ENCODE measurements at regions not wholly inside any gene's neighbourhood (a gene's known extent, or its start where the extent isn't known, plus 50 kb on each side); places are given as distances from the start of the nearest gene placed in this dataset.

DNA sequence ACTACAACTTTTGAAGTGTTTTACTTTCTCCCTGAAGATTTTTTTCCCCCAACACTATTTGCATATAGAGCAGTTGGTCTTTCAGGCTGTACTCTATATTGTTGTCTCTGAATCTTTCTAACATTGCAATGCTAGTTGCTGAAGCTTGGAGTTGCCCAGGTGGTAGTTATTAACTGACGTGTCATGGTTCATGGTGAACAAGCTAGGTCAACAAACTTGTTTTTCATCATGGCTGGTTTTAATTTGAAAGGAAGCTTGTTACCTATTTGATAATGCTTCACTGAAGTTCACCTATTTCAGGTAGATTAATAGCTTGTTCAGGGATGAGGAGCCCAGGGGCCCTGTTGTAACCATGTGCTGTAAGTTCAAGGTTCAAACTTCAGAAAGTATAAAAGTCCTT, 158.8 kb upstream of the ZEB2 start:
- Histone ChIP-seq H4K20me1 (ENCODE audit: low read length) (no peaks in the 10 kb centered on the region), H3K9me2 (replicated peaks; ENCODE audit: low read length) (no peaks in the 10 kb centered on the region), H2AFZ (ENCODE audit: low read length) (no peak overlapping the region), H3K4me3 (ENCODE audit: low read length) (no peak overlapping the region), H3K4me2 (ENCODE audit: low read length) (no peak overlapping the region), H3K27me3 (ENCODE audit: low read length) (no peaks in the 10 kb centered on the region), H3K9me3 (ENCODE audit: low read length) (no peaks in the 10 kb centered on the region), H3K79me2 (ENCODE audit: low read length) (no peaks in the 10 kb centered on the region), H3F3A (ENCODE audit: low read length, unreplicated experiment) (no peaks in the 10 kb centered on the region), H3K27ac (ENCODE audit: low read length) (no peak overlapping the region), H3K4me1 (ENCODE audit: insufficient read depth, low read length) (no peaks in the 10 kb centered on the region), H3K36me3 (ENCODE audit: low read depth, low read length) (no peaks in the 10 kb centered on the region), H3K9ac (ENCODE audit: low read length) (no peak overlapping the region)
- BruUV-seq (replicated peaks) = no TSS peak
- intact Hi-C loops (cut with micrococcal nuclease) = no loop called here
- DNase-seq (no peak), ATAC-seq (no peak)
- ChIA-PET CTCF (no interaction called here), POLR2A (ENCODE audit: unreplicated experiment) (no interaction called here)
- TF ChIP-seq EZH2phosphoT487 (IDR thresholded peaks at IDR 0.05; ENCODE audit: borderline replicate concordance, low read length) (no peak), EZH2 (IDR thresholded peaks at IDR 0.05; ENCODE audit: low read length, unreplicated experiment) (no peak)
- TF ChIP-seq, protein P1, sequence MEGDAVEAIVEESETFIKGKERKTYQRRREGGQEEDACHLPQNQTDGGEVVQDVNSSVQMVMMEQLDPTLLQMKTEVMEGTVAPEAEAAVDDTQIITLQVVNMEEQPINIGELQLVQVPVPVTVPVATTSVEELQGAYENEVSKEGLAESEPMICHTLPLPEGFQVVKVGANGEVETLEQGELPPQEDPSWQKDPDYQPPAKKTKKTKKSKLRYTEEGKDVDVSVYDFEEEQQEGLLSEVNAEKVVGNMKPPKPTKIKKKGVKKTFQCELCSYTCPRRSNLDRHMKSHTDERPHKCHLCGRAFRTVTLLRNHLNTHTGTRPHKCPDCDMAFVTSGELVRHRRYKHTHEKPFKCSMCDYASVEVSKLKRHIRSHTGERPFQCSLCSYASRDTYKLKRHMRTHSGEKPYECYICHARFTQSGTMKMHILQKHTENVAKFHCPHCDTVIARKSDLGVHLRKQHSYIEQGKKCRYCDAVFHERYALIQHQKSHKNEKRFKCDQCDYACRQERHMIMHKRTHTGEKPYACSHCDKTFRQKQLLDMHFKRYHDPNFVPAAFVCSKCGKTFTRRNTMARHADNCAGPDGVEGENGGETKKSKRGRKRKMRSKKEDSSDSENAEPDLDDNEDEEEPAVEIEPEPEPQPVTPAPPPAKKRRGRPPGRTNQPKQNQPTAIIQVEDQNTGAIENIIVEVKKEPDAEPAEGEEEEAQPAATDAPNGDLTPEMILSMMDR (conservative IDR thresholded peaks at IDR 0.05; ENCODE audit: low read depth, low read length) = no peak

- DNase-seq (no peak), ATAC-seq (no peak)
- Histone ChIP-seq H4K20me1 (ENCODE audit: low read length) (no peaks in the 10 kb centered on the region), H3K4me1 (ENCODE audit: insufficient read depth, low read length) (no peaks in the 10 kb centered on the region), H3K27me3 (ENCODE audit: low read length) (no peaks in the 10 kb centered on the region), H3K9me3 (ENCODE audit: low read length) (no peaks in the 10 kb centered on the region), H3K9ac (ENCODE audit: low read length) (no peak overlapping the region), H3K36me3 (ENCODE audit: low read depth, low read length) (no peaks in the 10 kb centered on the region), H2AFZ (ENCODE audit: low read length) (no peak overlapping the region), H3F3A (ENCODE audit: low read length, unreplicated experiment) (no peaks in the 10 kb centered on the region), H3K4me2 (ENCODE audit: low read length) (no peak overlapping the region), H3K27ac (ENCODE audit: low read length) (no peak overlapping the region), H3K79me2 (ENCODE audit: low read length) (no peaks in the 10 kb centered on the region), H3K9me2 (replicated peaks; ENCODE audit: low read length) (0 out of 2 replicates have a peak, but pooled peaks cover 6% of the 10 kb centered on the region), H3K4me3 (ENCODE audit: low read length) (no peak overlapping the region)
- BruUV-seq (replicated peaks) = no TSS peak
- POLR2A ChIA-PET (ENCODE audit: unreplicated experiment) = no interaction called here
- intact Hi-C loops (cut with micrococcal nuclease) = no loop called here
- CTCF ChIA-PET = no interaction called here
- TF ChIP-seq EZH2 (IDR thresholded peaks at IDR 0.05; ENCODE audit: low read length, unreplicated experiment) = no peak
- TF ChIP-seq, protein P1 (conservative IDR thresholded peaks at IDR 0.05; ENCODE audit: low read depth, low read length) = no peak
- no peak for TF ChIP-seq EZH2phosphoT487 (IDR thresholded peaks at IDR 0.05; ENCODE audit: borderline replicate concordance, low read length)
Observed at GRCh38 chr2:144675731-144676130, 155.8 kb upstream of the ZEB2 start.

DNA sequence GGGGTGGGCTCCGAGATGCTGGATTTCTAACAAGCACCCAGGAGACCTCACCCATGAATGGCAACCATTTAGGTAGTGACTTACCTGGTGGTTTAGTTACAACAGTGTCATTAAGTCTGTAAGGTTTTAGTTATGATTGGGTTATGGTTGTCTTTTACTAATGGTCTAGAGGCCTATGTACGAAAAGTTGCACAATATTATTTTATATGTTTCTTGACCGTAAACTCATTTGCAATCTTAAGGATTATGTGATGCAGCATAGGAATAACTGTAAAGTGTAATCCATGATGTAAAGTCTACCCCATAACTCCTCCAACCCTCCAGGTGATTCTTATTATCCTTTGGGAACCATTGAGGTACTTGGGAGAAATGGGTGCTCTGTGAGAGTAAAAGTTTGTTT, 155.4 kb upstream of the ZEB2 start:
- TF ChIP-seq EZH2phosphoT487 (IDR thresholded peaks at IDR 0.05; ENCODE audit: borderline replicate concordance, low read length) = no peak
- TF ChIP-seq EZH2 (IDR thresholded peaks at IDR 0.05; ENCODE audit: low read length, unreplicated experiment) = no peak
- TF ChIP-seq, protein P1 (conservative IDR thresholded peaks at IDR 0.05; ENCODE audit: low read depth, low read length) = no peak
- BruUV-seq (replicated peaks) = no TSS peak
- H2AFZ ChIP-seq (ENCODE audit: low read length) = no peak overlapping the region
- no peak for DNase-seq
- H3K27ac ChIP-seq (ENCODE audit: low read length) = no peak overlapping the region
- no peaks in the 10 kb centered on the region for H4K20me1 ChIP-seq (ENCODE audit: low read length)
- intact Hi-C loops (cut with micrococcal nuclease) = no loop called here
- H3K4me1 ChIP-seq (ENCODE audit: insufficient read depth, low read length) = no peaks in the 10 kb centered on the region
- ATAC-seq = no peak
- H3K36me3 ChIP-seq (ENCODE audit: low read depth, low read length) = no peaks in the 10 kb centered on the region
- no peaks in the 10 kb centered on the region for H3K27me3 ChIP-seq (ENCODE audit: low read length)
- H3K4me2 ChIP-seq (ENCODE audit: low read length) = no peak overlapping the region
- H3K9me2 ChIP-seq (replicated peaks; ENCODE audit: low read length) = 0 out of 2 replicates have a peak, but pooled peaks cover 6% of the 10 kb centered on the region
- H3K4me3 ChIP-seq (ENCODE audit: low read length) = no peak overlapping the region
- CTCF ChIA-PET = no interaction called here
- POLR2A ChIA-PET (ENCODE audit: unreplicated experiment) = no interaction called here
- no peaks in the 10 kb centered on the region for H3K79me2 ChIP-seq (ENCODE audit: low read length)
- no peaks in the 10 kb centered on the region for H3K9me3 ChIP-seq (ENCODE audit: low read length)
- no peak overlapping the region for H3K9ac ChIP-seq (ENCODE audit: low read length)
- H3F3A ChIP-seq (ENCODE audit: low read length, unreplicated experiment) = no peaks in the 10 kb centered on the region

Data from PC-3 (cell line).